HG02840 (cell line): ENCODE measurements at regions not wholly inside any gene's neighbourhood (a gene's known extent, or its start where the extent isn't known, plus 50 kb on each side); places are given as distances from the start of the nearest gene placed in this dataset.

Source experiments
- ATAC-seq: cut with Tn5 transposase; IDR thresholded peaks from one replicate; pipeline ENCODE4 v1.9.1; 2021; ENCODE audit warnings: mild to moderate bottlenecking, moderate library complexity, moderate number of reproducible peaks; ENCODE audit not compliant: unreplicated experiment, low FRiP score

- no peak for ATAC-seq
Measured at GRCh38 chr1:58312971-58313563, 233.5 kb downstream of the OMA1 start.

GRCh38 chr1:58312461-58312860 lies 234.1 kb downstream of the OMA1 start:
- ATAC-seq: no peak

- ATAC-seq: no peak
Measured at GRCh38 chr1:58310881-58311280, 235.6 kb downstream of the OMA1 start.

GRCh38 chr1:58310469-58310868 lies 236.1 kb downstream of the OMA1 start:
- ATAC-seq: no peak

GRCh38 chr1:58308206-58308605 lies 238.3 kb downstream of the OMA1 start:
- no peak for ATAC-seq

- no peak for ATAC-seq
Measured at GRCh38 chr1:58307431-58307830, 239.1 kb downstream of the OMA1 start.

- ATAC-seq: no peak
Measured at GRCh38 chr1:58305622-58306021, 240.9 kb downstream of the OMA1 start.

- ATAC-seq: no peak
Measured at GRCh38 chr1:58304346-58304975, 242.1 kb downstream of the OMA1 start.

GRCh38 chr1:58303841-58304240 lies 242.7 kb downstream of the OMA1 start:
- ATAC-seq: no peak

GRCh38 chr1:58293388-58293787 lies 253.1 kb downstream of the OMA1 start:
- no peak for ATAC-seq

GRCh38 chr1:58290685-58291372 lies 255.7 kb downstream of the OMA1 start:
- ATAC-seq: no peak

GRCh38 chr1:58288624-58289142 lies 257.8 kb downstream of the OMA1 start:
- ATAC-seq: no peak

GRCh38 chr1:58287894-58288623 lies 258.5 kb downstream of the OMA1 start:
- no peak for ATAC-seq

GRCh38 chr1:58284225-58284510 lies 262.4 kb downstream of the OMA1 start:
- ATAC-seq: no peak

GRCh38 chr1:58283388-58284224 lies 262.9 kb downstream of the OMA1 start:
- ATAC-seq: no peak

- ATAC-seq: no peak
Measured at GRCh38 chr1:58282623-58283387, 263.7 kb downstream of the OMA1 start.

GRCh38 chr1:58266242-58266641 lies 280.3 kb downstream of the OMA1 start:
- no peak for ATAC-seq

GRCh38 chr1:58264462-58264861 lies 282.1 kb downstream of the OMA1 start:
- ATAC-seq: no peak

GRCh38 chr1:58262702-58263101 lies 283.8 kb downstream of the OMA1 start:
- ATAC-seq: no peak

GRCh38 chr1:58258082-58258481 lies 288.4 kb downstream of the OMA1 start:
- no peak for ATAC-seq
